ENCODE measurements at regions not wholly inside any gene's neighbourhood (a gene's known extent, or its start where the extent isn't known, plus 50 kb on each side); places are given as distances from the start of the nearest gene placed in this dataset.
"Not testable (repeated sequence)": the region's sequence is repeated elsewhere in the genome, so short reads cannot be mapped to it uniquely, and the experiment has no call there.

DNA sequence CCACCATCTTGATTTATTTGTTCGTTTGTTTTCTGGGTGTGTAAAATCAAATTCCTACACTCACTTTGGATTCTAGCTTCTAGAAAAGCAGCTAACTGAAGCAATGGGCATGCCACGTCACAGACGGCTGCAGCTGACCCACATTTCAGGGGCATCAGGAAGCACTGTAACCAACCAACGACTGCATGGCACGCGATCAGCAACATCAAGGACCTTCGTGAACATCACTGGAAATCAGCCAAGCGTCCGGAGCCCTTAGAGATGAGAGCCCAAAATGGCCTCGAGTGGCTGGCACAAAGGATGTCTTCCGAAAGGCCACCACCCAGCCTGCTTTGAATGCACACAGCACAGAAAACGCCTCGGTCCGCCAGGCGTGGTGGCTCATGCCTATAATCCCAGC lies 191.1 kb downstream of the OLFM1 start:
- no peak for DNase-seq

DNA sequence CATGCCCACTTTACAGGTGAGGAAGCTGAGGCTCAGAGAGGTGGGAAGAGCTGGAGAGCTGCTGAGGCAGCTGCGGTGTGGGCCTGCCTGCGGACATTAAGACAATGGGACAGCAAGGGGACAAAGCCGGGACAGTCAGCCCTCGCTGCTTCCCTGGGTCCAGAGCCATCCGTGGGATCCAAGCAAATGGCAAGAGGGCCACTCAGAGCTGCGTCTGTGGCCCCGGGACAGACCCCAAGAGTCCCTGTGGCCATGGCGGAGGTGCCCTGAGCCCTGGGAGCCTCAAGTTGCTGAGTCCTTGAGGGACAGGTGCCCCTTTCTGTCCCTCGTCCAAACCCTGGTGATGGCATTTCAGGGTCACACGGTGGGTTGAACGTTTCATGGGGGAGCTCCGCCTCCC lies 191.9 kb downstream of the OLFM1 start:
- no peak for DNase-seq

DNA sequence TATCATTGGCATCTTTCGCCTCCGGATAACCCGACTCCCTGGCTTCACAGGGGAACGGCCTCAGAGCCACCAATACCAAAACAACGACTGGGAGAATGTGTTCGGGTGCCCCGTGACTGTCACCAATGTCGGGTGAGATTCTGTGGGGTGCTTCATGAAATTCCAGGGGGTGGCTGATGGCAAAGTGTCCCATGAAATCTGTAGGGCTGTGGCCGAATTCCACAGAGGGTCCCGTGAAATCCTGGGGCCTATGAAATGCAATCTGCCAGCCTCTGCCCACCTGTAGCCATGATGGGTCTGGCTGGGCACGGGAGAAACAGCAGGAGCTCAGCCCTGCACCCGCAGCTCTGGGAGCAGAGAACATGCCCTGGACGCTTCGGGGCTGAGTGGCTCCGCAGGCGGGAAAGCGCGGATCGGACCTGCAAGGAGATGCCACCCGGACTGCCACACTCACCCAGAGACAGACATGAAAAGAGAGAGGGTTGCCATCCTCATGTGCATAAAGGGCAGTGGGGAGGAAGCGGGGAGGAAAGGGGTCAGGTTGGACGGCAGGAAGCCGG lies 192.4 kb downstream of the OLFM1 start:
- no peak for DNase-seq

DNA sequence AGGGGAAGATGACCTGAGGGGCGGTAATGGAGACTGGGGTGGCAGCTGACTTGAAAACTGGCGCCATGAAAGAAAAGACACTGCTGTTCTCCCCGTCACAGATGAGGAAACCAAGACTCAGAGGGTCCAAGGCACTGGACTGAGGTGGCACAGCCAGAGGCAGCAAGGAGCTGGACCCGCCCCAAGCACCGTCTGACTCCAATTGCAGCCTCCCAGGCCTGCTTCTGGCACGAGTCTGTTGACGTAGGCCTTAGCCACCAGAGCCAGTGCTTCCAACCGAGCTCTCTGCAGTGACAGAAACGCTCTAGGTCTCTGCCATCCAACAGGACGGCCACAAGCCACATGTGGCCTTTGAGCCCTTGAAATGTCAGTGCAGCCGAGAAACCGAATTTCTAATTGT lies 193.2 kb downstream of the OLFM1 start:
- no peak for DNase-seq

DNA sequence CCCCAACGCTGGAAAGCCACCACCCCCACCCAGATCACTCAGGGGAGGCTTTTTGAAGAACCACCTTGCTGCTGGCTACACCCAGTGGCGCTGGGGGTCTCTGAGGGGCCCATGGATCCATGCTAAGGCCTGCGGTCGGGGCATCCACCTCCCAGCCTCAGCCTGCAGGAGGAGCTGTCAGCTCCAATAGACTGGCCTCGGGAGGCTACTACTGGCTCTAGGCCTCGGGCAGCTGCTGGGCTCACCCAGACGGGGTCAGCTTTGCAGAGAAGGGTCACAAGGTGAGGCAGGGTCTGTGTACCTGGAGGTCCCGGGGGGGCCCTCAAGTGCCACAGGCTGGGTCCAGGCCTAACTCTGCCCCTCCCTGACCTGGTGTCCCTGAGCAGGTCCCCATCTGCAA lies 193.7 kb downstream of the OLFM1 start:
- no peak for DNase-seq

DNA sequence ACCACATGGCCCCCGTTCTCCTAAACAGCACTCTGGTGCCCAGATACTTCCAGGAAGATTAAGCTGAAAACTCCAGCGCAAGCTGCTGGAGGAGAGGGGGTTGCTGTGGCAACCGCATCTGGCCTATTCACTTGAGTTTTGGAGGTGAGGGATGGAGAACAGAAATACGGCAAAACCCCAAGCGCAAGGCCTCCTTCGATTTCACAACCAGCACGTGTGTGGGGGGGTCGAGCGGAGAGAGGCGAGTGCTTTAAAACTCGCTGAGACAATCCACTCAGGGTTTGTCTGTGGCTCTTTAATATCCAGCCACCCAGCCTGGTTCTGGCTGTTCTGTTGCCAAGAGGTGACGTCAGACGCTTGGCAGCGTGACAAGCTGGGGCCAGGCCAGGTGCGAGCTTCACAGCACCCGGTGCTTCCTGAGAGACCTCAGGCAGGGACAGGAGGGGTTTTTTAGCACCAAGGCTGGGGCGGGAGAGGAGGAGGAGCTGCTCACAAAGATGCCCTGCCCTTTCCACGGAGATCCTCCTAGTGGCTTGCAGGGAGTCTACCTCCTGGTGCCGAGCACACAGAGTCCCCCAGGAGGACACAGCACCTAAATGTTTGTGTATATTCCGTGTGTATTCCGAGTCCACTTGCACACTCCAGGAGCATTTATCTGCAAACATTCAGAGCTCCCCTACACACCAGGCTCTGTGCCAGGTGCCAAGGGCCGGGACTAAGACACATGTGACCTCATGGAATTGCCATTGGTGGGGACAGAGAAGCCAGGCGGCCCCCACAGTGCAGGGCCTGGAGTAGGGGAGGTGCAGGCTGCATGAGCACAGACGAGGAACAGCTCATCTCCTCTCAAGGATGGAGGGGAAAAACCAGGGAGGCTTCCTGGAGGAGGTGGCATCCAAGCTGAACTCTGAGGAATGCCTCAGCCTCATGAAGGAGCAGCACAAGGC lies 194.6 kb downstream of the OLFM1 start:
- DNase-seq: peak in 1 of 2 donors; percentile 24

DNA sequence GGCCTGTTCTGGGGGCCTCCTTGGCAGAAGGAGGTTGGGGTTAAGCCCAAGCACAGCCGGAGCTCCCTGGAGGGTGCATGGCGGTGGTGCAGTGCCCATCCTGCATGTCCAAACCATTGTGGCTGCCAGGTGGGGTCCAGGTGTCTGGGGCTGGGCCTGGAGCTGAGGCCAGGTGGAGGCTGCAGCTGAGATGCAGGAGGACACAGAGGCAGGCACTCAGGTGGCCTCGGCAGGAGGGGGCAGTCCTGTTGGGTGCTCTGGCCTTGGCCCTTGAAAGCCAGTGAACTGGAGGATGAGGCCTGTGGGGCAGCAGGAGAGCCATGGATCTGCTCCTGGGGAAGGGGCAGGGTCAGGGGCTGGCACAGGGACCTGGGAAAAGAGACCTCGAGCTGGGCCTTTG lies 195.3 kb downstream of the OLFM1 start:
- no peak for DNase-seq

DNA sequence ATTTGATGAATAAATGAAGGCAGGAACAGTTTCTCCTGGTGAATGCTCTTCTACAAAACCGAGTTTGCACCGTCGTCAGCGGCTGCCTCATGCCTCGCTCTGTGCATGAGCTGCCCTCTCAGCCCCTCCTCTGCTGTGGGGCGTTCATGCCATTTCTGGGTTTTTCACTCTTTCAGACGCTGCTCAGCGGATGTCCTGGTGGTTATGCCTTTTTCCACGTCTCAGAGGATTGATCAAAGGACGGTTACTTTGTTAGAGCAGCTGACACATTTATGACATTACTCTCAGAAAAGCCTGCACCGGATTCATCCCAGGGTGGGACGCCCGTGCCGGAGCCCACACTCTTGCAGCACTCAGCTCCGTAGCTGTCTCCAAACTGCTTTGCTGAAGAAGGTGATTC lies 195.9 kb upstream of the PPP1R26 start:
- no peak for DNase-seq

DNA sequence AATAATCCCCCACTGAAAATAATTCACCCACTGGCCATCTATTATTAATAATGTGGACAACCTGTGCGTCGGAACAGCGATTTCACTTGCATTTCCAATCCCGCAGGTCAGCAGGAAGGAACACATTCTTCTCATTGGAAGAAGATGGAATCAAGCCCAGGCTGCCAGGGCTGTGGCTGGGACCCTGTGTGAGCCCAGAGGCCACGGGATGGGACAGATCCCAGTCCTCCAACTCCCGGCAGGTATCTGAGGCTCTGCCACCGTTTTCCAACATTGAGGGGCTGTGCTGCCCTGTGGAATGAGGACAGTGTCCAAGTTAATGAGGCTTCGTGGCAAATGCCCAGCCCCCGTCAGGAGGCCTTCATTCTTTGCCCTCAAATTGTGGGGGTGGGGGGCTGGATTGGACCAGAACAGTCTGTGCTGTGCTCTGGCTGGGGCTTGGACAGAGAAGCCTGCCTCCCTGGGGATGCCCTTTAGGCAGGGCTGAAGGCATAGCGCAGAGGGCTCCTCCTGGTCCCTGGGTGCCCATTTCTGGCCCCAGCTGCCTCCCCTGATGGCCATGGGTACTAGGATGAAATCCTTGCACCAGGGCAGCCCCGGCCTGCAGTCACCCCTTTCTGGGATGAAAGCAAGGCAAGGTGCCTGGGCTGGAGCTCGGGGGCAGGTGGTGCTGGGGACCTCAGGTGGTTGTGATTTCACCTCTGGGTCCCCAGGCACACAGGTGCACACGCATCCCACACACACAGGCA lies 195.0 kb upstream of the PPP1R26 start:
- no peak for DNase-seq

DNA sequence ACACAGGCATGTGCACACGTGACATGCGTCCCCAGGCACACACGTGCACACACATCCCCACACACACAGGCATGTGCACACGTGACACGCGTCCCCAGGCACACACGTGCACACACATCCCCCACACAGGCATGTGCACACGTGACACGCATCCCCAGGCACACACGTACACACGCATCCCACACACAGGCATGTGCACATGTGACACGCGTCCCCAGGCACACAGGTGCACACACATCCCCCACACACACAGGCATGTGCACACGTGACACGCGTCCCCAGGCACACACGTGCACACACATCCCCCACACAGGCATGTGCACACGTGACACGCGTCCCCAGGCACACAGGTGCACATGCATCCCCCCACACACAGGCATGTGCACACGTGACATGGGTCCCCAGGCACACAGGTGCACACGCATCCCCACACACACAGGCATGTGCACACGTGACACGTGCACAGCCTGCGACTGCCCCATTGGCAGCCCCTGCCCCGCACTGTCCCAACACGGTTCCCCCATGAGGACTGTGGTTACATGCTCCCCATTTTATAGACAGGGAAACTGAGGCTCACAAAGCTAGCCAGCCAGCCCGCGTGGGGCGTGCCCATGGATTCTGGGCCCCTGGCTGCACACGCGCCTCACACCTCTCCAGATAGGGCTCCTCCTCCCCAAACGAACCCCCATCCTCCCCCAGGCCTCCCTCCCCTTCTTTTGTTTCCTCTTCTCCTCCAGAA lies 193.2 kb upstream of the PPP1R26 start:
- DNase-seq: not testable (repeated sequence)

DNA sequence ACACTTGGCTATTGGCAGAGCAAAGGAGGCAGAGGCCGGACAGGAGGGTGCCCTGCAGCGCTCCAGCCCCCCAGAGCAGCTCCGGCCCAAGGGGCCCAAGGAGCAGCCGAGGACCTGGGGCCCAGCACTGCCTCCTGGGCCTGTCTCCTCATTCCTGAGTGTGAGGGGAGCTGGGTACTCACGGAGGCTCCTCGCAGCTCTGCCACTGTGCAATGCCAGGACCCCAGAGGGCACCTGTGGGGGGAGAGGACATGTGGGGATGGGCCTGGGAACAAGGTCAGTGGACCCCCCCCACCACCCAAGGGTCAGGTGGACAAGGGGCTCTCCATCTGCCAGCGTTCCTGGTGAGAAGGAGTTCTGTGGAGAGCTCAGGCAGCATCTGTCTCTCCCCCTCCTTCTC lies 192.6 kb upstream of the PPP1R26 start:
- DNase-seq: no peak

DNA sequence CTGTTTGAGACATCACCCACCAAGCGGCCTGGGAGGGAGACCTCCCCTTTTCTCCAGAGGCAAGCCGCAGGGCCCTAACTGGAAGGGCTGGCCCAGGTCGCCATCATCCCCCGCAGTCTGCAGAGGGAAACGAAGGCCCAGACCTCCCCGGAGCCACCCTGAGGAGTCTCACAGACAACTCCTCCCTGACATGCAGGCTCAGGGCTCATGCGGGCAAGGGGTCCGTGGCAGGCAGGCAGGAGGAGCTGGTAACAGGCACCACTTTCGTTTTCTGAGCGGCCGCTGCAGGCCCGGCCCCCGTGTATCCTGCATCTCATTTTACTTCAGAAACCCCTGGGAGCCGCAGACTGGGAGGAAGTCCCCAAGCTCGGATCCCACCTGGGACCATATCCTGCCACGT lies 192.0 kb upstream of the PPP1R26 start:
- DNase-seq: no peak

DNA sequence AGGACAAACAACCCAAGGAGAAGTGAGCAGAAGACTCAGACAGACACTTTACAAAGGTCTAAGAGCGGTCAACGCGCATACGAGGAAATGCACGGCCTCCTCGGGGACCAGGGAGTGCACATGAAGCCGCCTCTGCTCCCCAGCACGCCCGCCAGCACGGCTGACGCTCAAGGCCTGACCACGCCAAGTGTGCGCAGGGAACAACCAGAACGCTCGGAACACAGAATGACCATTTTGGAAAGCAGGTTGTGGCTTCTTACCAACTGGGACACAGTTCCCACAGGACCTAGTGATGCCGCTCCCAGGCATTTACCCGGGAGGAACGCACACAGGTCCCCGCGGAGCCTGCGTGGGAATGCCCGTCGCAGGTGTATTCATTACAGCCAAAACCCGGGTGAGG lies 191.5 kb upstream of the PPP1R26 start:
- no peak for DNase-seq

DNA sequence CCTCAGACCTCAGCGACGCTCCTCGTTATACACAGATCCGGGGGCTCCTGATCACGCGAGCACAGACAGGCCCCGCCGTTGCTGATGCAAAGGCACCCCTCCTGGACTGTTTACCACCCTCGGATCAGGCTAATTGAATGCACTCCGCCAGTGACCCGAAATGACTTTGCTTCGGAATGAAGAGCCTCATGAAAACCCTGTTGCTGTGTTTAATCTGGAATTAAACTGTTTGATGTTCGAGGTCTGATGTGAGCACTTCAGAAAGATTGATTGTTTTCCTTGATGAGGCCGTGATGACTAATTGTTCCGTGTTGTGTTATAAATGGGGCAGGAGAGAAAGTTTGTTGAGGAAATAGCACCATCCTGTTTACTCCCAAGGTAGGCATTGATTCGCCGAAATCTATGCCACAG lies 190.5 kb upstream of the PPP1R26 start:
- no peak for DNase-seq

DNA sequence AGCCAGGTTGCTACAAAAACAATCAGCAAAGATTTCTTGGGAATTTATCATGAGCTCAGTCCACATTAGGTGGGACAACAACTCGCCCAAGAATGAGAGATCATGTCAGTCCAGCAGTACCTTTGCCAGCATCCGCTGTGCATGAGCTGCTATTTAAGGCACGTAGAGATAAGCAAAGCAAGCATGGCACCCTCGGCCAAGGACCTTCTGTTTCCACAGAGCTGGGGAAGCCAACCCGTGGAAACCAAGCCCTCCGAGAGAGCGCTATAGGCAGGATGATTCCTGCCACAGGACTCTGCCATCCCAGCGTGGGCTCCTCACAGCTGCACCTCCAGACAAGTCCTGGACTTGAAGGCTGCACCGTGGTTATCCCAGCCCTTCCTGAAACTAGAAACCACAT lies 189.5 kb upstream of the PPP1R26 start:
- no peak for DNase-seq

DNA sequence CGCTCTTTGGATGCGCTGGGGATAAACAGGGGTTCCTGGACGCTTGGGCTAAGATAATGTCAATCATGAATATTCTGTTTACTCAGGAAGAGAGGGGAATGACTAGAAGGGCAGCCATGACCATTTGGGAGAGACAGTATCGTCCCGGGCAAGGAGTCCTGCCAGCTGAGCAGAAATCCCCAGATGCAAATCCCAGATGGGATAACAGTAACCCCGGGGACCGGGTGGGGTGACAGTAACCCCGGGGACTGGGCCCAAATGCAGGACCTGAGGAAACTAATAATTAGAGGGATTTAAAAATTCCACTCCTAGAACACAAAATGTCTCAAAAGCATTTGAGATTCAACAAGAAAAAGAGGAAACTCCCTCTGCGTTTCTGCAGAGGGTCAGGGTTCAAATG lies 189.0 kb upstream of the PPP1R26 start:
- DNase-seq: no peak

DNA sequence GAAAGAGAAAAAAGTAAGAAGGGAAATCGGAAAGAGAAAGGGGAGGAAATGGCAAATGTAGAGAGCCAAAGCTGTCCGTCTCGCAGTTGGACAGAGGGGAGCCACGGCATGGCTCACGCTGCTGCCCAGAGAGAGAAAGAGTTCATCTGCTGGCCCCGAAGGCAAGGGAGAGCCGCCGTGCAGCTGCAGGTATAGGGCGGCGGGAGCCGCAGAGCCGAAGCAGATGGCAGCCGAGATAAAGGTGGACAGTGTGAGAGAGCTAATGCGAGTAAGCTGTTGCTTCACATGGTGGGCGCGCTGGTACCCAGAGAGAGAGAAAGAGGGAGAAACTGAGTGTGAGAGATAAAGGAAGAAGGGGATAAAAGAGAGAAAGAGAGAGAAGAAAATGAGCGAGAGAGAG lies 188.4 kb upstream of the PPP1R26 start:
- no peak for DNase-seq

DNA sequence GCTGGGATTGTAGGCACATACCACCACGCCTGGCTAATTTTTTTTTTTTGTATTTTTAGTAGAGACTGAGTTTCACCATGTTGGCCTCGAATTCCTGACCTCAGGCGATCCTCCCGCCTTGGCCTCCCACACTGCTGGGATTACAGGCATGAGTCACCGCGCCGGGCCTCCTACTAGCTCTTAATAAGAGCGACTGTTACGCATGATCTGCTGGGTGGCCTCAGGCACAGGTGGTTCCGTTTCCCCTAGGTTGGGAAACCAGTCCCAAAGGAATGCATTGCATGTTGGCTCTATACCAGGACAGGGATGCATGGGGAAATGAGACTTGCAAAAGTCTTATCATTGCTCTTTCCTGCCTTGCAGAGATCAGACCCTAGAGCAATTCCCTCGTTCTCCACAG lies 184.7 kb upstream of the PPP1R26 start:
- no peak for DNase-seq

DNA sequence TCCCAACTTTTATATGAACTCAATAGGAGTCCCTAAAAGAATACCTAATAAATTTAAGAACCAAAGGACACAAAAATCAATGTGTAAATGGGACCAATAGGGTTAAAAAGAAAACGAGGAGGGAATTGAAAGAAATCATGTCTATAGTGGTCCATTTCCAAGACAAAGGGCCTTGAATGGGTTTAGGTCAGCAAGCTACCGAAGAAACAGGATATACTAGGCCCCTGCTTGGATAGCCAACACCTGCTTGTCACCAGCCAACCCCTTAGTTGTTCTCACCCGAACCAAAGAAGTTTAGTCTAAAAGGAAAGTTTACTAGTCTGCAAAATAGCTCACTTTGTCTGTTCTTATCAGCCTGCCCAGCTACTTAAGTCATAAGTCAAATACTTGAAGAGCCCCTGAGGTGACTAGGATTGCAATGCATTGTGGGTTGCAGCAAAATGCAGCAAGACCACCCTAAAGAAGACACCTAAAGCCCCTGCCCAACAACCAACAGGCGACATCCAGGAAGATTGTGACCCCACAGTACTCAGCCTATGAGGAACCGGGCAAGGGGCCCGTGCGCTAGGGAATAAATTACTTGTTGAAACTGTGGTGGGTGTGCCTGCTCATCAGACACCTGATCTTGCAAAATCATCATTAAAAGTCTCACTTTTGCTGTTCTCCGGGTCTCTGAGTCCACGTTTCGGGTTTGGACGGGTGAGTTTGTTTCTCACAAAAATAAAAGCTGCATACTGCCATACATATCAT lies 183.9 kb upstream of the PPP1R26 start:
- DNase-seq: no peak

DNA sequence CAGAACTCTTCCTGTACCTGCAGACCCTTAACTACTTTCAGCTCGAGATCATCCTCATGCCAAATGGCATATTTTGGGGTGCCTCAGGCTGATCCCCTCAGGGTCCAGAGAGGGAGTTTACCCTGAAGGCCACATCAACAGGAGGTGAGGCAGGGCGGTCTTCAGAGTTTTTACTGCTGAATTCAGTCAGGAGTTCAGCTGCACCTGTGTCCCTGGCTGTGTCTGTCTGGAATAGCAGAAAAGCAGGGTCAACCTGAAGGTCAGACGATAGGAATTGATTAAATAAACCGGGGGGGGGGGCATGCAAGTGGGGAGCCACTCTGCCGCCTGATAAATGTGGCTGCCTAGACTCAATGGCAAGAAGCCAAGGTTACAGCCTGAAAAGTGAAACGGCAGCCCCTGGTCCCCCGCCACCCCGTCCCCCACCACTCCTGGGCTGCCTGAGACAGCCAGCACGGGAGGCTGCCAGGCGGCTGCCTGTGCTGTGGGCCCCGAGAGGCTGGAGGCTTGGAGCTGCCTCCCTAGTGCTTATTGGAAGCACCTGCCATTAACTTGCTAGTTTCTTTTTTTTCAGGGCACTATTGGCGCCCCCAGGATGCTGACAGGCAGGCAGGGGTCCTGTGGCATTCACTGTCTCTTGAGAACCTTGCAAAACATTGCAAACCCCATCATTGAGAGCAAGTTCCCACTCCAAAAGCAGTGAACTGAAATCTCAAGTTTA lies 182.7 kb upstream of the PPP1R26 start:
- DNase-seq: no peak

DNA sequence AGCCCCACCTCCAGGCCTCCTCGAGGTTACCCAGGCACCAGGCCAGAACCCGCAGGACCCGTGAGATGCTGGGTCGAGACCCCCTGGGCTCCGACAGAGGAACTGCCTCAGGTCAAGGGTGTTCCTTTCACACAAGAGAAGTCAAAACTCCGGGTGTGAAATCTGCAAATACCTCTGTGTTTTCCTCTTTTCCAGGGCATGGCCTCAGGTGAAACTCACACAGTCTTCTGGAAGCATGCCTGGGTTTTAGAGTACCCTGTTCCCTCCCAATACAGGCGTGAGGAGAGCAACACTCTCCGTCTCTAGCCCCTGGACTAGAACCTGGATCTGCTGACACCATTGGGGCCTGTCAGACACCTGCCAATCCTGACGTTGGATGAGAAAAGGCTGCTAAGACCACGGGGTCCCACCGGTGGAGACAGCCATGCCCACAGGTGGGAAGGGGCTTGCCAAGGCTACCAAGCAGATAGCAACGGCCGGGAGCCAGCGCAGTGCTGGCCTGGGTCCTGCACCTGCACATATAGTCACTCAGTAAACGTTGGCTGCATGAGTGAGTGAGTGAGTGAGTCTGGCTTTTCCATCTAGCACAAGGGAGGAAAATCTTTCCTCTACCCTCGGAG lies 182.0 kb upstream of the PPP1R26 start:
- no peak for DNase-seq

Data from stimulated activated CD4-positive, alpha-beta T cell treated with anti-CD3 and anti-CD28 coated beads, Interleukin-2, amount 100 ng/mL, for 24 hours (primary cell).